LNCAP (cell line): ENCODE measurements at regions not wholly inside any gene's neighbourhood (a gene's known extent, or its start where the extent isn't known, plus 50 kb on each side); places are given as distances from the start of the nearest gene placed in this dataset.

ENCODE experiments used
- TF ChIP-seq, protein P1 (sequence below): fragments of 450-650 bp; IDR thresholded peaks from 2 replicates; pipeline ENCODE4 v1.5.1; 2017; ENCODE audit warnings: mild to moderate bottlenecking

DNA sequence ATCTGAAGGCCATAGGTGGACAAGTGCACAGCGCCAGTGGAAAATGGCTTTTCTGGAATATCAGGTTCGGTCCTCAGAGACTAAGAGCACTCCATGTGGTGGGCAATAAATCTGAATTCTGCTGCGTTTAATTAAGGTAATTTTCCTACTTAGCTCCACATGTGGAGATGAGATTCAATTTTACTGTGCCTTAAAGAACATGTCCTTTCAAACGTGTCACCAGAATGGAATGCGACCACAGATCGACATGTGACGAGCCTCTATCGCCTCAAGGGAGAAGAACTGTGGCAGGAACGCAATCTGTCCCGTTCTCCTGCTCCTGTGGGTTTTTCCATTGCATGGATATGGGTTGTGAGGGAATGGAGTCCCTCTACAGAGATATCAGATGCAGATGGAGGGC is 205.3 kb upstream of the ZNF32 start:
- TF ChIP-seq, protein P1, sequence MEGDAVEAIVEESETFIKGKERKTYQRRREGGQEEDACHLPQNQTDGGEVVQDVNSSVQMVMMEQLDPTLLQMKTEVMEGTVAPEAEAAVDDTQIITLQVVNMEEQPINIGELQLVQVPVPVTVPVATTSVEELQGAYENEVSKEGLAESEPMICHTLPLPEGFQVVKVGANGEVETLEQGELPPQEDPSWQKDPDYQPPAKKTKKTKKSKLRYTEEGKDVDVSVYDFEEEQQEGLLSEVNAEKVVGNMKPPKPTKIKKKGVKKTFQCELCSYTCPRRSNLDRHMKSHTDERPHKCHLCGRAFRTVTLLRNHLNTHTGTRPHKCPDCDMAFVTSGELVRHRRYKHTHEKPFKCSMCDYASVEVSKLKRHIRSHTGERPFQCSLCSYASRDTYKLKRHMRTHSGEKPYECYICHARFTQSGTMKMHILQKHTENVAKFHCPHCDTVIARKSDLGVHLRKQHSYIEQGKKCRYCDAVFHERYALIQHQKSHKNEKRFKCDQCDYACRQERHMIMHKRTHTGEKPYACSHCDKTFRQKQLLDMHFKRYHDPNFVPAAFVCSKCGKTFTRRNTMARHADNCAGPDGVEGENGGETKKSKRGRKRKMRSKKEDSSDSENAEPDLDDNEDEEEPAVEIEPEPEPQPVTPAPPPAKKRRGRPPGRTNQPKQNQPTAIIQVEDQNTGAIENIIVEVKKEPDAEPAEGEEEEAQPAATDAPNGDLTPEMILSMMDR = no peak

DNA sequence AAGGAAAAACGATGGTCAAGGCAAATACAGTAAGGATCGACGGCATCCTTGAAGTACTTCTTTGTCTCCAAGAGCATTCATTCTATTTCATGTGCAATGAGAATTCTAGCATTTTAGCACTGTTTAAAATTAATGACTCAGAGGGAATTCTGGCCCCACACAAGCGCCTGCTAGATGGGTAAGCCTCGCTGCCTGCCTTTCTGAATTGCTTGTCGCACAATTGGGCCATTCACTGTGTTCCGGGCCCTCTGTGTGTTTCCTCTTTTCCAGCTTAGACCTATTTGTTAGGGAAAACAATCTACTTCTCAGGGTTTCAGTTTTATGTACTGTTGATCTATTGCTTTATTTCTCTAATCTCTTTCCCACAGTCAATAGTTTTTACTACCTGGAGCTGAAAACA is 204.7 kb upstream of the ZNF32 start:
- TF ChIP-seq, protein P1 = no peak

GRCh38 chr10:43852644-43853214 is 204.0 kb upstream of the ZNF32 start:
- TF ChIP-seq, protein P1 = no peak

- TF ChIP-seq, protein P1 = no peak
Observed at GRCh38 chr10:43852149-43852548, 203.5 kb upstream of the ZNF32 start.

DNA sequence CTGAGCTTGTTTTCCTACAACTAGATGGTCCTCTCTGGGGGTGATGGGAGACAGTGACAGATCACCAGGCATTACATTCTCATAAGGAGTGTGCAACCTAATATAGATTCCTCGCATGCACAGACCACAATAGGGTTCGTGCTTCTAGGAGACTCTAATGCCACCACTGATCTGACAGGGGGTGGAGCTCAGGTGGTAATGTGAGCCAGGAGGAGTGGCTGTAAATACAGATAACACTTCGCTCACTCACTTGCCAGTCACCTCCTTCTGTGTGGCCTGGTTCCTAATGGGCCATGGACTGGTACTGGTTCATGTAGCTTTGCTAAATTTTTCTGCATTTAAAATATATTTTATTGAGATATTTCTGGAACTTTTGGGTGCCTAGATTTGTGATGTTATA is 202.3 kb upstream of the ZNF32 start:
- TF ChIP-seq, protein P1 = no peak

- TF ChIP-seq, protein P1 = no peak
Observed at GRCh38 chr10:43849551-43849950, 200.9 kb upstream of the ZNF32 start.

- TF ChIP-seq, protein P1 = no peak
Observed at GRCh38 chr10:43846968-43847367, 198.3 kb upstream of the ZNF32 start.

- TF ChIP-seq, protein P1 = no peak
Observed at GRCh38 chr10:43846187-43846680, 197.6 kb upstream of the ZNF32 start.
